HepG2 (cell line): ENCODE measurements at regions not wholly inside any gene's neighbourhood (a gene's known extent, or its start where the extent isn't known, plus 50 kb on each side); places are given as distances from the start of the nearest gene placed in this dataset.

Experiments
- ATAC-seq: fragments of 200-7000 bp; cut with Tn5 transposase; 3 replicates; pipeline ENCODE4 v1.9.1; 2020; ENCODE audit warnings: mild to moderate bottlenecking, moderate library complexity
- BruUV-seq: library from RNA; stranded (reverse); fragments of 400-500 nt; replicated peaks from 2 replicates; lab custom pipeline; 2021; lab: Mats Ljungman, UMichigan
- CTCF ChIA-PET: fragments of 300-600 bp; formaldehyde crosslinking; extraction: SDS; loops from one replicate; lab custom pipeline; 2021; ENCODE audit warnings: low total read pairs, inconsistent platforms, low intra/inter-chr PET ratio; lab: Yijun Ruan, JAX
- POLR2A ChIA-PET: fragments of 350-600 bp; sonication (Branson Sonifier 250); formaldehyde crosslinking; loops from one replicate; lab custom pipeline; 2020; ENCODE audit warnings: antibody characterized with exemption, inconsistent platforms; lab: Yijun Ruan, JAX
- DNase-seq: peaks from one replicate; pipeline ENCODE4 v3.0.0-alpha.2; 2015; ENCODE audit warnings: low spot score
- FAIRE-seq: peaks from 3 replicates; lab custom pipeline; 2011; peaks lifted over from hg19 to GRCh38; lab: Jason Lieb, UNC
- H2AFZ ChIP-seq: one replicate; pipeline ENCODE4 v1.6.1; 2011; ENCODE audit warnings: low read length, inconsistent platforms
- H3K27ac ChIP-seq: fragments of 300-600 bp; 3 replicates; pipeline ENCODE4 v1.8.0; 2011; ENCODE audit warnings: mixed run types, mild to moderate bottlenecking, mixed read lengths, low read length, inconsistent platforms; ENCODE audit not compliant: insufficient read depth; ENCODE audit errors: extremely low read length
- H3K27me3 ChIP-seq, 2 experiments: fragments of 200-600 bp in 1 of 2; 2 replicates in 1 of 2; 3 replicates in 1 of 2; pipeline versions ENCODE4 v1.6.0 to v1.8.0; 2011; ENCODE audit warnings: low read length in 2 of 2, mild to moderate bottlenecking in 2 of 2, moderate library complexity in 2 of 2, inconsistent platforms in 1 of 2; ENCODE audit not compliant: insufficient read depth in 2 of 2, control insufficient read depth in 1 of 2
- H3K36me3 ChIP-seq, 2 experiments: fragments of 200-600 bp in 1 of 2; replicated peaks in 1 of 2; 2 replicates in 1 of 2; 3 replicates in 1 of 2; pipeline versions ENCODE4 v1.5.1 to v1.8.0; 2011; ENCODE audit warnings: low read length in 2 of 2, inconsistent platforms in 1 of 2; ENCODE audit not compliant: insufficient read depth in 2 of 2, control insufficient read depth in 1 of 2
- H3K4me1 ChIP-seq: 2 replicates; pipeline ENCODE4 v1.5.1; 2012; ENCODE audit warnings: low read length, inconsistent platforms; ENCODE audit not compliant: insufficient read depth
- H3K4me2 ChIP-seq: 2 replicates; pipeline ENCODE4 v1.6.0; 2011; ENCODE audit warnings: low read depth, low read length, inconsistent platforms
- H3K4me3 ChIP-seq, 3 experiments: fragments of 200-600 bp in 1 of 3; sonication (generic), shearing (Covaris generic) in 1 of 3; replicated peaks in 1 of 3; 2 replicates each; pipeline ENCODE4 v1.5.1; 2011 to 2016; ENCODE audit warnings: low read length in 3 of 3, inconsistent platforms in 2 of 3, low read depth in 2 of 3, mild to moderate bottlenecking in 2 of 3, control low read depth in 1 of 3, mixed read lengths in 1 of 3; ENCODE audit not compliant: insufficient read depth in 1 of 3
- H3K79me2 ChIP-seq: one replicate; pipeline ENCODE4 v1.6.1; 2011; ENCODE audit warnings: low read length, inconsistent platforms; ENCODE audit not compliant: insufficient read depth
- H3K9ac ChIP-seq: 2 replicates; pipeline ENCODE4 v1.6.0; 2011; ENCODE audit warnings: mild to moderate bottlenecking, low read depth, low read length, inconsistent platforms; ENCODE audit not compliant: insufficient read depth
- H3K9me3 ChIP-seq: 2 replicates; pipeline ENCODE4 v1.5.1; 2012; ENCODE audit warnings: mild to moderate bottlenecking, low read length
- H4K20me1 ChIP-seq: 2 replicates; pipeline ENCODE4 v1.6.0; 2011; ENCODE audit warnings: inconsistent platforms, mild to moderate bottlenecking, low read length, moderate library complexity; ENCODE audit not compliant: insufficient read depth
- CEBPZ ChIP-seq: IDR thresholded peaks from 2 replicates; pipeline ENCODE4 v1.6.1; 2012; ENCODE audit warnings: low read length, improper control_type of control experiment
- RCOR2 ChIP-seq: IDR thresholded peaks from 2 replicates; pipeline ENCODE4 v1.6.1; 2016; ENCODE audit warnings: missing biosample characterization, missing genetic modification reagents
- SMYD3 ChIP-seq: sonication (generic); formaldehyde crosslinking; IDR thresholded peaks from 2 replicates; pipeline ENCODE4 v1.8.1; 2023; ENCODE audit warnings: mild to moderate bottlenecking, missing genetic modification reagents
- TCF12 ChIP-seq, 2 experiments: fragments of 450-650 bp in 1 of 2; sonication (generic) in 1 of 2; formaldehyde crosslinking in 1 of 2; IDR thresholded peaks; 2 replicates each; pipeline versions ENCODE4 v1.6.1 to v1.8.0; 2017 to 2022; ENCODE audit warnings: antibody characterized with exemption in 1 of 2, mild to moderate bottlenecking in 1 of 2, missing genetic modification reagents in 1 of 2, moderate library complexity in 1 of 2
- WGBS: methylation state at CpG from one replicate; pipeline ENCODE4 v1.1.6; 2017; ENCODE audit warnings: low lambda C conversion rate; 5-methylcytosine and 5-hydroxymethylcytosine counted together
- in situ Hi-C: cut with HindIII; loops from 2 replicates; pipeline ENCODE4 v1.10.0; 2017; ENCODE audit warnings: low pct_unique_long_range_greater_than_20kb; ENCODE audit not compliant: extremely low pct_ligation_motif_present
- intact Hi-C: fragments of 100-400 bp; cut with micrococcal nuclease; formaldehyde crosslinking; loops from one replicate; pipeline ENCODE4 v1.10.0; 2022; ENCODE audit not compliant: unreplicated experiment
- TF ChIP-seq, protein P1 (sequence below): sonication (generic); formaldehyde crosslinking; IDR thresholded peaks from 2 replicates; pipeline ENCODE4 v1.5.1; 2020; ENCODE audit warnings: mild to moderate bottlenecking, missing genetic modification reagents
- TF ChIP-seq, protein P2 (sequence below): sonication (generic); formaldehyde crosslinking; IDR thresholded peaks from 2 replicates; pipeline ENCODE4 v1.5.1; 2020; ENCODE audit warnings: missing genetic modification reagents, mild to moderate bottlenecking, borderline replicate concordance

DNA sequence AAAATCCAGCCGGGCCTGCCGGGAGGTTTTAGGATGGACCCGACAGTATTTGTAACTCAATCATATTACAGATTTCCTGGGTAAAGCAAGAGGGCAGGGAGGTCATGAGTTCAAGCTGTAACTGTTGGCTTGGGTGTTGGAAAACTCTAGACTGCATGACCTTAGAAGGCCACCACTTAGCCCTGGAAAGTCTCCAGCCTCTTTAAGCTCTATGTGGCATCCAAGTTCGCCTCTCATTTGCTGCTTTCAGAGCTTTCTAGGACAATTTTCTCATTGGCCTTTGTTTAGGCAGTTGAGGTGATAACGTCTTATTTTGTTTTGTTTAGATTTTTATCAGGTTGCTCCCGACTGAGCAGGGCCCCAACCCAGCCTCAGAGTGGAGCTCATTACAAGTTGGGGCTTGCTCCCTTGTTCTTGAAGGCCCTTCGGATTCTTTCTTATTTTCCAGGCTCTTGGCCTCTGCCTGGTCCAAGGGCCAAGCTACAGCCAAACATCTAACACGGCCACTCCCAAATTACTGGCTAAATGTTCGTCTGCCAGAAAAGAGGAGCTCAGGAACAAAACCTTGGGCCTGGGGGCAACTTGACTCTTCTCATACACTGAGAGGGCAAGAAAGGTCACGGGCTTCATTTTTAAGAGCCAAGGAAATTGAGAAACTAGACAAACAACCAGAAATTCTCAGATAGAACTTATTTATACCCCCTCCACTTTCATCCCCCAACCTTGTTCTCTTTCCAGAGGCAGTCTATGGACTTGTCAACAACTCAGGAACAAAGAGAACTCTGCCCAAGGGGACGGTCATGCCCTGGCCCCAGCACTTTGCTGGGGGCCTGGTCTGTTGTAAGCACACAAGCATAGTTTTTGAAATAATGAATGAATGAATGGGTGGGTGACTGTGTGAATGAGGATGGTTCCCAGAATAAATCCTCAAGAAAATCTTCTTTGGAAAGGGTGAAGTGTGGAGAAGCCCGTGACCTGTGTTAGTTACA, 526.9 kb downstream of the BNC2 start (continued):
- TF ChIP-seq, protein P1, sequence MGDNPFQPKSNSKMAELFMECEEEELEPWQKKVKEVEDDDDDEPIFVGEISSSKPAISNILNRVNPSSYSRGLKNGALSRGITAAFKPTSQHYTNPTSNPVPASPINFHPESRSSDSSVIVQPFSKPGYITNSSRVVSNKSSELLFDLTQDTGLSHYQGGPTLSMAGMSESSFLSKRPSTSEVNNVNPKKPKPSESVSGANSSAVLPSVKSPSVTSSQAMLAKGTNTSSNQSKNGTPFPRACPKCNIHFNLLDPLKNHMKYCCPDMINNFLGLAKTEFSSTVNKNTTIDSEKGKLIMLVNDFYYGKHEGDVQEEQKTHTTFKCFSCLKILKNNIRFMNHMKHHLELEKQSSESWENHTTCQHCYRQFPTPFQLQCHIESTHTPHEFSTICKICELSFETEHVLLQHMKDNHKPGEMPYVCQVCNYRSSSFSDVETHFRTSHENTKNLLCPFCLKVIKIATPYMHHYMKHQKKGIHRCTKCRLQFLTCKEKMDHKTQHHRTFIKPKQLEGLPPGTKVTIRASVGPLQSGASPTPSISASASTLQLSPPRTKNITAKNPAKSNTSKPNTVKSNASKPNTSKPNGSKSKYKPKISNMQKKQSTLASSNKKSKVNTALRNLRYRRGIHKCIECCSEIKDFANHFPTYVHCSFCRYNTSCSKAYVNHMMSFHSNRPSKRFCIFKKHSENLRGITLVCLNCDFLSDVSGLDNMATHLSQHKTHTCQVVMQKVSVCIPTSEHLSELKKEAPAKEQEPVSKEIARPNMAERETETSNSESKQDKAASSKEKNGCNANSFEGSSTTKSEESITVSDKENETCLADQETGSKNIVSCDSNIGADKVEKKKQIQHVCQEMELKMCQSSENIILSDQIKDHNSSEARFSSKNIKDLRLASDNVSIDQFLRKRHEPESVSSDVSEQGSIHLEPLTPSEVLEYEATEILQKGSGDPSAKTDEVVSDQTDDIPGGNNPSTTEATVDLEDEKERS (CRISPR knock-in tag): no peak
- TF ChIP-seq CEBPZ (no peak), TCF12 (IDR thresholded peaks at IDR 0.05) (no peak), TCF12 (CRISPR knock-in tag; IDR thresholded peaks at IDR 0.05) (no peak)

DNA sequence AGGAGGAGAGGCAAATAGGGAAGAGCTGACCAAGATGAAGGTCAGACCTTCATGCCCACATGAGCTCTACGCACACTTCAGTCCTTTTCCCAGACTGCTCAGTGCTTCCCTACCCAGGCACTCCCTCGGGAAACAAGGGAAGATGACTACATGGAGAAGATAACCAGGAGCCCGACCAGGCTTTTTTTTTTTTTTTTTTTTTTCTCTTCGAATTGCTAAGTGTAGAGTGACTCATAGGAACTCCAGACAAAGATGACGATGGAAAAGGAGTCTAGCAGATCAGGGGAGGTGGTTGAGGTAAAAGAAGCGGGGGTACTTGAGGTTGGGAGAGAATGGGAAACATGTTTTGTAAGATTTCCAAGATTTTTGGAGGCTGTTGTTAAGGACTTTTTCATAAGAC, 526.1 kb downstream of the BNC2 start:
- H3K27me3 ChIP-seq: no peaks in the 10 kb centered on the region
- intact Hi-C loops: no loop called here
- no peaks in the 10 kb centered on the region for H3K36me3 ChIP-seq
- no peaks in the 10 kb centered on the region for H3K4me1 ChIP-seq
- CTCF ChIA-PET: no interaction called here
- POLR2A ChIA-PET: no interaction called here
- ATAC-seq (no peak), FAIRE-seq (no peak), DNase-seq (no peak)
- 22% methylated on average over 6 of the region's 6 CpGs for WGBS
- H3K27ac ChIP-seq: no peak overlapping the region
- H3K9ac ChIP-seq: no peak overlapping the region
- no TSS peak for BruUV-seq
- in situ Hi-C loops: no loop called here
- no peaks in the 10 kb centered on the region for H4K20me1 ChIP-seq
- no peak overlapping the region for H2AFZ ChIP-seq
- no peaks in the 10 kb centered on the region for H3K79me2 ChIP-seq
- H3K4me3 ChIP-seq: no peak overlapping the region
- H3K4me2 ChIP-seq: no peak overlapping the region
- H3K9me3 ChIP-seq: no peaks in the 10 kb centered on the region
- no peak for TF ChIP-seq RCOR2 (CRISPR knock-in tag)
- TF ChIP-seq SMYD3 (CRISPR knock-in tag): no peak
- TF ChIP-seq, protein P2, sequence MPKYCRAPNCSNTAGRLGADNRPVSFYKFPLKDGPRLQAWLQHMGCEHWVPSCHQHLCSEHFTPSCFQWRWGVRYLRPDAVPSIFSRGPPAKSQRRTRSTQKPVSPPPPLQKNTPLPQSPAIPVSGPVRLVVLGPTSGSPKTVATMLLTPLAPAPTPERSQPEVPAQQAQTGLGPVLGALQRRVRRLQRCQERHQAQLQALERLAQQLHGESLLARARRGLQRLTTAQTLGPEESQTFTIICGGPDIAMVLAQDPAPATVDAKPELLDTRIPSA (CRISPR knock-in tag): no peak
